Stomach (tissue), 8 donors: ENCODE measurements at regions not wholly inside any gene's neighbourhood (a gene's known extent, or its start where the extent isn't known, plus 50 kb on each side); places are given as distances from the start of the nearest gene placed in this dataset.

Experiments used
- DNase-seq, 2 donors: peaks; one replicate each; pipeline versions ENCODE4 v3.0.0 to v3.0.0-alpha.2; 2013 to 2019
- H3K27ac ChIP-seq, 5 donors: fragments of 200-600 bp in 4 of 5; sonication (generic) in 4 of 5; one replicate each; pipeline ENCODE4 v1.5.1; 2013 to 2019; ENCODE audit warnings: mild to moderate bottlenecking in 1 of 5, moderate library complexity in 1 of 5
- H3K27me3 ChIP-seq, 3 donors: fragments of 200-600 bp; sonication (generic); one replicate each; pipeline ENCODE4 v1.5.1; 2017 to 2019; ENCODE audit warnings: mixed run types in 1 of 3
- H3K36me3 ChIP-seq, 4 donors: fragments of 200-600 bp; sonication (generic); 1 replicate in 3 of 4; 2 replicates in 1 of 4; pipeline ENCODE4 v1.5.1; 2016 to 2019
- H3K4me1 ChIP-seq, 4 donors: fragments of 200-600 bp; sonication (generic); one replicate each; pipeline ENCODE4 v1.5.1; 2016 to 2019
- H3K4me3 ChIP-seq, 4 donors: fragments of 200-600 bp; sonication (generic) in 3 of 4; one replicate each; pipeline ENCODE4 v1.5.1; 2016 to 2019; ENCODE audit warnings: mild to moderate bottlenecking in 1 of 4
- H3K9me3 ChIP-seq, 4 donors: fragments of 200-600 bp; sonication (generic); one replicate each; pipeline ENCODE4 v1.5.1; 2016 to 2019
- CTCF ChIP-seq, 7 experiments: fragments of 450-650 bp in 4 of 7; fragments of 200-600 bp in 3 of 7; sonication (generic) in 3 of 7; IDR thresholded peaks; one replicate each; pipeline ENCODE4 v1.5.1; 2016 to 2019; ENCODE audit warnings: antibody characterized with exemption in 7 of 7, control low read depth in 2 of 7, mild to moderate bottlenecking in 1 of 7
- EP300 ChIP-seq: sonication (generic); formaldehyde crosslinking; IDR thresholded peaks from one replicate; pipeline ENCODE4 v1.6.1; 2017; ENCODE audit warnings: antibody characterized with exemption
- POLR2A ChIP-seq, 4 donors: fragments of 450-650 bp; IDR thresholded peaks; one replicate each; pipeline ENCODE4 v1.6.1; 2016; ENCODE audit warnings: antibody characterized with exemption in 4 of 4, control low read depth in 2 of 4, mild to moderate bottlenecking in 1 of 4, moderate library complexity in 1 of 4
- POLR2AphosphoS5 ChIP-seq, 3 donors: sonication (generic); formaldehyde crosslinking; IDR thresholded peaks; one replicate each; pipeline ENCODE4 v1.6.1; 2016; ENCODE audit warnings: antibody characterized with exemption in 3 of 3
- WGBS, 5 donors: extraction: QIAGEN DNeasy Blood & Tissue Kit in 3 of 5; methylation state at CpG; one replicate each; pipeline versions ENCODE4 v1.1.5 to v1.1.7; 2013 to 2018; 5-methylcytosine and 5-hydroxymethylcytosine counted together
- intact Hi-C: fragments of 100-400 bp; cut with DNase I; formaldehyde crosslinking; loops from one replicate; pipeline ENCODE4 v1.15.1; 2023; ENCODE audit warnings: low total_unique reads
- donor health status: healthy with polysubstance abuse.
- donor health status: Bipolar disorder and iron deficiency.
- donor health status: healthy.

- Histone ChIP-seq H3K27ac (no peak overlapping the region), H3K9me3 (no peaks in the 10 kb centered on the region), H3K36me3 (no peaks in the 10 kb centered on the region), H3K27me3 (no peaks in the 10 kb centered on the region), H3K4me1 (no peaks in the 10 kb centered on the region), H3K4me3 (no peak overlapping the region)
- intact Hi-C loops, result no loop called here
- DNase-seq, result no peak
- 35 to 50% (median 46%) methylated on average over 1 of the region's 1 CpG for WGBS, 5 donors
- TF ChIP-seq CTCF (IDR thresholded peaks at IDR 0.05) (no peak), POLR2AphosphoS5 (IDR thresholded peaks at IDR 0.05) (no peak), EP300 (no peak), POLR2A (IDR thresholded peaks at IDR 0.05) (no peak)
Measured at GRCh38 chr13:80121038-80121437, 219.9 kb downstream of the SPRY2 start.

GRCh38 chr13:80118506-80118905, 222.4 kb downstream of the SPRY2 start:
- 89 to 100% (median 96%) methylated on average over 1 of the region's 1 CpG for WGBS, 5 donors

GRCh38 chr13:80118099-80118498, 222.8 kb downstream of the SPRY2 start:
- WGBS, 5 donors, result 97 to 100% (median 98%) methylated on average over 1 of the region's 1 CpG
- H3K27ac ChIP-seq, result no peak overlapping the region
- no peak for DNase-seq

More at GRCh38 chr13:80118506-80118905, 222.4 kb downstream of the SPRY2 start:
- H3K4me3 ChIP-seq, result no peak overlapping the region
- no peaks in the 10 kb centered on the region for H3K27me3 ChIP-seq
- no peaks in the 10 kb centered on the region for H3K9me3 ChIP-seq
- no peak for DNase-seq
- TF ChIP-seq POLR2AphosphoS5 (IDR thresholded peaks at IDR 0.05) (no peak), EP300 (no peak), CTCF (IDR thresholded peaks at IDR 0.05) (no peak), POLR2A (IDR thresholded peaks at IDR 0.05) (no peak)
- no peaks in the 10 kb centered on the region for H3K36me3 ChIP-seq
- intact Hi-C loops, result no loop called here
- H3K27ac ChIP-seq, result no peak overlapping the region
- no peaks in the 10 kb centered on the region for H3K4me1 ChIP-seq

GRCh38 chr13:80117515-80117914, 223.4 kb downstream of the SPRY2 start:
- H3K9me3 ChIP-seq, result no peaks in the 10 kb centered on the region
- no peak overlapping the region for H3K4me3 ChIP-seq
- no peaks in the 10 kb centered on the region for H3K27me3 ChIP-seq
- no peaks in the 10 kb centered on the region for H3K4me1 ChIP-seq
- no peak for DNase-seq
- TF ChIP-seq POLR2A (IDR thresholded peaks at IDR 0.05), result no peak
- TF ChIP-seq EP300, result no peak
- TF ChIP-seq CTCF (IDR thresholded peaks at IDR 0.05), result no peak
- no peak for TF ChIP-seq POLR2AphosphoS5 (IDR thresholded peaks at IDR 0.05)
- intact Hi-C loops, result no loop called here
- 86 to 94% (median 90%) methylated on average over 2 of the region's 2 CpGs for WGBS, 5 donors
- no peak overlapping the region for H3K27ac ChIP-seq
- H3K36me3 ChIP-seq, result no peaks in the 10 kb centered on the region

More at GRCh38 chr13:80118099-80118498, 222.8 kb downstream of the SPRY2 start:
- Histone ChIP-seq H3K9me3 (no peaks in the 10 kb centered on the region), H3K4me1 (no peaks in the 10 kb centered on the region), H3K27me3 (no peaks in the 10 kb centered on the region), H3K36me3 (no peaks in the 10 kb centered on the region), H3K4me3 (no peak overlapping the region)
- intact Hi-C loops, result no loop called here
- TF ChIP-seq POLR2A (IDR thresholded peaks at IDR 0.05), result no peak
- no peak for TF ChIP-seq EP300
- no peak for TF ChIP-seq CTCF (IDR thresholded peaks at IDR 0.05)
- TF ChIP-seq POLR2AphosphoS5 (IDR thresholded peaks at IDR 0.05), result no peak
